Rectal smooth muscle tissue (tissue), 1 donor: ENCODE measurements at regions not wholly inside any gene's neighbourhood (a gene's known extent, or its start where the extent isn't known, plus 50 kb on each side); places are given as distances from the start of the nearest gene placed in this dataset.
"Not testable (repeated sequence)": the region's sequence is repeated elsewhere in the genome, so short reads cannot be mapped to it uniquely, and the experiment has no call there.

Experiments
- H3K27ac ChIP-seq: one replicate; pipeline ENCODE4 v1.7.0; 2013; ENCODE audit warnings: low read depth, low read length, inconsistent platforms
- H3K27me3 ChIP-seq: one replicate; pipeline ENCODE4 v1.7.0; 2013; ENCODE audit warnings: low read length; ENCODE audit not compliant: control insufficient read depth, insufficient read depth
- H3K36me3 ChIP-seq: one replicate; pipeline ENCODE4 v1.7.0; 2013; ENCODE audit warnings: low read length; ENCODE audit not compliant: control insufficient read depth, insufficient read depth
- H3K4me1 ChIP-seq: one replicate; pipeline ENCODE4 v1.7.0; 2013; ENCODE audit warnings: low read length; ENCODE audit not compliant: control insufficient read depth, insufficient read depth
- H3K4me3 ChIP-seq: one replicate; pipeline ENCODE4 v1.7.0; 2013; ENCODE audit warnings: low read length
- H3K9ac ChIP-seq: one replicate; pipeline ENCODE4 v1.7.0; 2013; ENCODE audit warnings: low read length

DNA sequence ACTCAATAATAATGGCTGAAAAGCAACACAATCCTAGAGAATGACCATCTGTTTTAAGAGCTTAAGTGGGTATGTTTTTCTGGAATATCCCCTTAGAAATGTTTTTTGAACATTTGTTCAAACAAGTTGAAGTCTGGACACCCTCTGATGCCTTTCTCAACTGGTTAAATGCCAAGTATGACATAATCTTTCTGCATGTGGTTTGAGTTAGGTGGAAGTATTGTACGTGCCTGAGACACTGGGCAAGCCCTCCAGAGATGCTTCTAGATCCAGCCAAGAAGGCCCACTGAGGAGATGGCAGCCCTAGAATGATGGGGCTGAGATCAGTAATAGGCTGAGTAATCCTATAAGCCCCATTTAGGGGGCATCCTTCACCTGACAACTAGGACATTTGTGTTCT, 493.1 kb downstream of the MAGEE1 start:
- no peaks in the 10 kb centered on the region for H3K27me3 ChIP-seq
- no peaks in the 10 kb centered on the region for H3K36me3 ChIP-seq
- H3K9ac ChIP-seq: no peak overlapping the region
- H3K4me1 ChIP-seq: no peaks in the 10 kb centered on the region
- H3K4me3 ChIP-seq: no peak overlapping the region
- H3K27ac ChIP-seq: no peak overlapping the region

DNA sequence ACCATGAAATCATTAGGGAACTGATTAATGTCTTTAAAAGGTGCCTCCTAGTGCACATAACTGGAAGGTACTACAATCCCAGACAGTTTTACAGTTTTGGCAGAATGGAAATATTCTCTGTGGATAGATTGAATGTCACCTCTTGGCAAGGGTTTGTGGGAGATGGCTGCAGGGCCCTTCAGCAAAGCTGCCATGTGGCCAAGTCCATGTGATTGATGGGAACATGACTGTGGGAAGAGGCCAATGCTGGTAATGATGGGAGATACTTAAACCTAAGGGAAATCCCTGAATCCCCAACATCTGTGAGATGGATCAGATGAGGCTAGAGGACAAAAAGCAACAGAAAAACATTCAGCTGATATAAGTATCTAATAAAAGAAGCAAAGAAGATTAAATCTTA, 493.7 kb downstream of the MAGEE1 start:
- no peak overlapping the region for H3K4me3 ChIP-seq
- no peaks in the 10 kb centered on the region for H3K4me1 ChIP-seq
- H3K36me3 ChIP-seq: no peaks in the 10 kb centered on the region
- H3K27me3 ChIP-seq: no peaks in the 10 kb centered on the region
- H3K9ac ChIP-seq: no peak overlapping the region
- no peak overlapping the region for H3K27ac ChIP-seq

DNA sequence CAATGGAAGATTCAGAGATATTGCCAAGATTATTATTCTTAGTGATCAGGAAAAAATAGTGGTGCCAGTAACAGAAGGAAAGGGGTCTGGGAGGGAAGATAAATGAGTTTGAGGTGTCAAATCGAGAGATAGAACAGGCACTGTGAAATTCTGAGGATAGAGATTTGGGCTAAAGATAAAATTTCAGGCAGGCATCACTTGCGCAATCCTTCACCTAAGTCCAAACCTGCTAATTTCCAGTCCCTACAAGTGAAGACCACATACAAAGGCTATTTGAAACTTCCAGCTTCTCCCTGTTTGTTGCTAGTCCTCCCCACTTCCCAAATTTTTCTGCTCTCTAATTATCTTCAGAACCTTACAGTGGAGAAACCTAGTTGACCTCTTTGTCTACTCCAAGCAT, 494.6 kb downstream of the MAGEE1 start:
- H3K36me3 ChIP-seq: no peaks in the 10 kb centered on the region
- H3K4me1 ChIP-seq: no peaks in the 10 kb centered on the region
- H3K27ac ChIP-seq: no peak overlapping the region
- no peaks in the 10 kb centered on the region for H3K27me3 ChIP-seq
- no peak overlapping the region for H3K4me3 ChIP-seq
- no peak overlapping the region for H3K9ac ChIP-seq

GRCh38 chrX:76924616-76925015, 497.1 kb downstream of the MAGEE1 start:
- H3K9ac ChIP-seq, H3K27me3 ChIP-seq, H3K4me1 ChIP-seq, H3K36me3 ChIP-seq, H3K4me3 ChIP-seq, H3K27ac ChIP-seq: not testable (repeated sequence)

GRCh38 chrX:76931518-76931917, 504.0 kb downstream of the MAGEE1 start:
- no peak overlapping the region for H3K4me3 ChIP-seq
- H3K9ac ChIP-seq: no peak overlapping the region
- no peaks in the 10 kb centered on the region for H3K36me3 ChIP-seq
- no peaks in the 10 kb centered on the region for H3K27me3 ChIP-seq
- no peak overlapping the region for H3K27ac ChIP-seq
- no peaks in the 10 kb centered on the region for H3K4me1 ChIP-seq

DNA sequence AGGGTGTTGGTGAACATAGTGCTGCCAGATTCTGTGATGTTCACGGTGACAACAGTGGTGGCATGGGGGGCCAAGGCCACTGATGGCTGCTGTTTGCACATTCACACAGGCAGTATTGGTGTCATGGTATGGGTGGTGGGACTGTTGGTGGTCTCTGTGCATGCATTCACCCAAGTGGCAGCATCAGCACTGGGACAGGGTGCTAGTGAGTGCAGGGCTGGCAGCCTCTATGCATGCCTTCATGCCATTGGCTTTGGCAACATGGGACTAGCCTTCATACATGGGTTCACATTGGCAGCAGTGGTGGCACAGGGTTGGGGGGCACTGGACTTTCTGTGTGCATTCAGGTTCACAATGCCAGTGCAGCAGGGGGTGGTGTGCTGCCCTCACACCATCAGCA, 489.7 kb upstream of the FGF16 start:
- no peak overlapping the region for H3K27ac ChIP-seq
- no peaks in the 10 kb centered on the region for H3K4me1 ChIP-seq
- H3K36me3 ChIP-seq: no peaks in the 10 kb centered on the region
- no peak overlapping the region for H3K9ac ChIP-seq
- H3K27me3 ChIP-seq: no peaks in the 10 kb centered on the region
- H3K4me3 ChIP-seq: no peak overlapping the region

GRCh38 chrX:76971393-76972376, 475.5 kb upstream of the FGF16 start:
- Histone ChIP-seq H3K27ac (no peak overlapping the region), H3K9ac (no peak overlapping the region), H3K4me1 (no peaks in the 10 kb centered on the region), H3K36me3 (no peaks in the 10 kb centered on the region), H3K27me3 (no peaks in the 10 kb centered on the region), H3K4me3 (no peak overlapping the region)

GRCh38 chrX:76977452-76977851, 469.7 kb upstream of the FGF16 start:
- Histone ChIP-seq H3K9ac (no peak overlapping the region), H3K4me1 (no peaks in the 10 kb centered on the region), H3K4me3 (no peak overlapping the region), H3K36me3 (no peaks in the 10 kb centered on the region), H3K27me3 (no peaks in the 10 kb centered on the region), H3K27ac (no peak overlapping the region)

DNA sequence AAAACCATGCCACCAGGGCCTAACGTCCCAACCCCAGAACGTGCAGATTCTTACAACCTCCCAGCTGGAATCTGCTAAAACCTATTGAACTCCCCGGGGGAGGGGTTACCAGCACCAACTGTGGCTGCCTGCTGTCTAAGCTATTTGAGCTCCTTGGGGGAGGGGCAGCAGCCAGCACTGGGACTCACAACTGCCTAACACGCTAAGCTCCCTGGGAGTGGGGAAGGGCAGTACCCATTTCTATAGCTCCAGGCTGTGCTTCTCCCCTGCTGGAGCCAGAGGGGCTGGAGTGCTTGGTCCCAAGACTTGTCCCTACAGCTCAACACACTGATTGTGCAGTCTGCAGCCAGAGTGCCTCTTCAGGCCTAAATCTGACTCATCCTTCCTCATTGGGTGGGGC, 459.8 kb upstream of the FGF16 start:
- H3K4me3 ChIP-seq: no peak overlapping the region
- H3K9ac ChIP-seq: no peak overlapping the region
- H3K4me1 ChIP-seq: no peaks in the 10 kb centered on the region
- H3K27me3 ChIP-seq: no peaks in the 10 kb centered on the region
- no peaks in the 10 kb centered on the region for H3K36me3 ChIP-seq
- H3K27ac ChIP-seq: no peak overlapping the region

DNA sequence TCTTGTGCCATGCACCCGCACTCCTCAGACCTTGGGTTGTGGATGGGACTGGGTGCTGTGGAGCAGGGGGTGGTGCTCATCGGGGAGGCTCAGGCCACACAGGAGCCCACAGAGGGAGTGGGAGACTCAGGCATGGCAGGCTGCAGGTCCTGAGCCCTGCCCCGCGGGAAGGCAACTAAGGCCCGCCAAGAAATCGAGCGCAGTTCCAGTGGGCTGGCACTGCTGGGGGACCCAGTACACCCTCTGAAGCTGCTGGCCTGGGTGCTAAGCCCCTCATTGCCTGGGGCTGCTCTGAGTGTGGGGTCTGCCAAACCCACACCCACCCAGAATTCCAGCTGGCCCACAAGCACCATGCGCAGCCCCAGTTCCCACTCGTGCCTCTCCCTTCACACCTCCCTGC, 450.5 kb upstream of the FGF16 start:
- Histone ChIP-seq H3K9ac (no peak overlapping the region), H3K36me3 (no peaks in the 10 kb centered on the region), H3K4me1 (no peaks in the 10 kb centered on the region), H3K27ac (no peak overlapping the region), H3K4me3 (no peak overlapping the region), H3K27me3 (no peaks in the 10 kb centered on the region)

GRCh38 chrX:77003530-77003929, 443.7 kb upstream of the FGF16 start:
- no peak overlapping the region for H3K4me3 ChIP-seq
- no peaks in the 10 kb centered on the region for H3K4me1 ChIP-seq
- no peaks in the 10 kb centered on the region for H3K27me3 ChIP-seq
- no peak overlapping the region for H3K27ac ChIP-seq
- H3K36me3 ChIP-seq: no peaks in the 10 kb centered on the region
- no peak overlapping the region for H3K9ac ChIP-seq

GRCh38 chrX:77003956-77004355, 443.2 kb upstream of the FGF16 start:
- no peaks in the 10 kb centered on the region for H3K4me1 ChIP-seq
- H3K36me3 ChIP-seq: no peaks in the 10 kb centered on the region
- H3K9ac ChIP-seq: no peak overlapping the region
- H3K27me3 ChIP-seq: no peaks in the 10 kb centered on the region
- H3K27ac ChIP-seq: no peak overlapping the region
- no peak overlapping the region for H3K4me3 ChIP-seq

GRCh38 chrX:77009691-77010090, 437.5 kb upstream of the FGF16 start:
- Histone ChIP-seq H3K27ac (no peak overlapping the region), H3K4me1 (no peaks in the 10 kb centered on the region), H3K27me3 (no peaks in the 10 kb centered on the region), H3K36me3 (no peaks in the 10 kb centered on the region), H3K4me3 (no peak overlapping the region), H3K9ac (no peak overlapping the region)
